NT2/D1 (cell line): ENCODE measurements at regions not wholly inside any gene's neighbourhood (a gene's known extent, or its start where the extent isn't known, plus 50 kb on each side); places are given as distances from the start of the nearest gene placed in this dataset.

Experiments
- YY1 ChIP-seq: IDR thresholded peaks from 2 replicates; pipeline ENCODE4 v1.6.1; 2011; ENCODE audit not compliant: insufficient read length, insufficient read depth
- ZNF274 ChIP-seq: IDR thresholded peaks from 2 replicates; pipeline ENCODE4 v1.6.1; 2011; ENCODE audit warnings: mild to moderate bottlenecking, low read depth, low read length

GRCh38 chr3:72113964-72114363 lies 329.0 kb upstream of the PROK2 start:
- TF ChIP-seq ZNF274, result no peak
- TF ChIP-seq YY1, result no peak
